Endothelial cell of umbilical vein (primary cell): ENCODE measurements at regions not wholly inside any gene's neighbourhood (a gene's known extent, or its start where the extent isn't known, plus 50 kb on each side); places are given as distances from the start of the nearest gene placed in this dataset.

ENCODE experiments used
- BruUV-seq: library from RNA; stranded (reverse); fragments of 400-500 nt; replicated peaks from 2 replicates; lab custom pipeline; 2021; lab: Mats Ljungman, UMichigan
- CTCF ChIA-PET: fragments of 300-600, 350-600 bp; sonication (Branson Sonifier 250); formaldehyde crosslinking; loops from one replicate; lab custom pipeline; 2021; ENCODE audit warnings: antibody characterized with exemption, inconsistent platforms; lab: Charles Lee
- POLR2A ChIA-PET: fragments of 300-600, 350-600 bp; sonication (Branson Sonifier 250); formaldehyde crosslinking; loops from one replicate; lab custom pipeline; 2021; ENCODE audit warnings: antibody characterized with exemption, inconsistent platforms; lab: Charles Lee
- DNase-seq: peaks from one replicate; pipeline ENCODE4 v3.0.0-alpha.2; 2011; ENCODE audit warnings: low read depth, low spot score
- FAIRE-seq: peaks from 2 replicates; lab custom pipeline; 2011; peaks lifted over from hg19 to GRCh38; lab: Jason Lieb, UNC
- H2AFZ ChIP-seq: 2 replicates; pipeline ENCODE4 v1.6.0; 2012; ENCODE audit warnings: low read depth, low read length, control low read depth, inconsistent platforms
- H3K27ac ChIP-seq: 2 replicates; pipeline ENCODE4 v1.5.1; 2011; ENCODE audit warnings: low read depth, mild to moderate bottlenecking, control low read depth, low read length, moderate library complexity; ENCODE audit not compliant: insufficient read depth
- H3K27me3 ChIP-seq, 2 experiments: 2 replicates each; pipeline versions ENCODE4 v1.6.0 to v1.6.1; 2011; ENCODE audit warnings: low read length in 2 of 2, mixed read lengths in 1 of 2; ENCODE audit not compliant: control insufficient read depth in 2 of 2, insufficient read depth in 2 of 2
- H3K36me3 ChIP-seq, 2 experiments: 2 replicates in 1 of 2; 3 replicates in 1 of 2; pipeline ENCODE4 v1.5.1; 2011; ENCODE audit warnings: low read length in 2 of 2, mild to moderate bottlenecking in 1 of 2, moderate library complexity in 1 of 2; ENCODE audit not compliant: control insufficient read depth in 2 of 2, insufficient read depth in 2 of 2; ENCODE audit errors: extremely low read depth in 1 of 2
- H3K4me1 ChIP-seq: 3 replicates; pipeline ENCODE4 v1.5.1; 2011; ENCODE audit warnings: mild to moderate bottlenecking, low read length; ENCODE audit not compliant: control insufficient read depth, insufficient read depth; ENCODE audit errors: extremely low read depth
- H3K4me2 ChIP-seq: 2 replicates; pipeline ENCODE4 v1.6.1; 2011; ENCODE audit warnings: low read length, control low read depth, mixed read lengths; ENCODE audit not compliant: insufficient read depth
- H3K4me3 ChIP-seq, 3 experiments: fragments of 200-600 bp in 1 of 3; sonication (generic), shearing (Covaris generic) in 1 of 3; replicated peaks in 1 of 3; 2 replicates each; pipeline ENCODE4 v1.5.1; 2011 to 2016; ENCODE audit warnings: control low read depth in 3 of 3, low read length in 3 of 3, mild to moderate bottlenecking in 2 of 3, inconsistent platforms in 1 of 3, low read depth in 1 of 3, moderate library complexity in 1 of 3; ENCODE audit not compliant: insufficient read depth in 1 of 3
- H3K79me2 ChIP-seq: 2 replicates; pipeline ENCODE4 v1.6.0; 2012; ENCODE audit warnings: low read length, inconsistent platforms; ENCODE audit not compliant: control insufficient read depth, insufficient read depth
- H3K9ac ChIP-seq: replicated peaks from 2 replicates; pipeline ENCODE3; 2011; ENCODE audit warnings: low read length, control low read depth; ENCODE audit not compliant: insufficient read depth; ENCODE audit errors: extremely low read depth
- H3K9me1 ChIP-seq: replicated peaks from 3 replicates; pipeline ENCODE4 v1.6.0; 2011; ENCODE audit warnings: mild to moderate bottlenecking, low read length; ENCODE audit not compliant: control insufficient read depth, insufficient read depth; ENCODE audit errors: extremely low read depth
- H3K9me3 ChIP-seq: replicated peaks from 2 replicates; pipeline ENCODE4 v1.5.1; 2012; ENCODE audit warnings: low read length, inconsistent platforms; ENCODE audit not compliant: control insufficient read depth, insufficient read depth
- H4K20me1 ChIP-seq: replicated peaks from 2 replicates; pipeline ENCODE3; 2011; ENCODE audit warnings: mild to moderate bottlenecking, low read length; ENCODE audit not compliant: control insufficient read depth, insufficient read depth; ENCODE audit errors: extremely low read depth
- EZH2 ChIP-seq: IDR thresholded peaks from 2 replicates; pipeline ENCODE4 v1.6.1; 2012; ENCODE audit warnings: borderline replicate concordance, low read depth, mild to moderate bottlenecking, moderate library complexity, low read length, inconsistent platforms; ENCODE audit not compliant: severe bottlenecking
- FOS ChIP-seq: IDR thresholded peaks from 2 replicates; pipeline ENCODE4 v1.6.1; 2011; ENCODE audit warnings: mild to moderate bottlenecking, low read length, moderate library complexity, borderline replicate concordance; ENCODE audit not compliant: insufficient read depth
- GATA2 ChIP-seq: IDR thresholded peaks from 2 replicates; pipeline ENCODE4 v1.7.0; 2011; ENCODE audit warnings: low read depth, mild to moderate bottlenecking, moderate library complexity, mixed read lengths, low read length; ENCODE audit not compliant: insufficient read length, insufficient read depth
- JUN ChIP-seq: IDR thresholded peaks from 2 replicates; pipeline ENCODE4 v1.6.1; 2011; ENCODE audit warnings: borderline replicate concordance, low read depth; ENCODE audit not compliant: insufficient read length, insufficient read depth
- MYC ChIP-seq: IDR thresholded peaks from one replicate; pipeline ENCODE4 v1.6.1; 2011; ENCODE audit warnings: mild to moderate bottlenecking, low read depth, low read length
- POLR2A ChIP-seq: IDR thresholded peaks from 2 replicates; pipeline ENCODE4 v1.6.1; 2012; ENCODE audit warnings: low read depth, mild to moderate bottlenecking, control low read depth, low read length
- POLR2AphosphoS5 ChIP-seq: IDR thresholded peaks from 2 replicates; pipeline ENCODE4 v1.6.1; 2012; ENCODE audit warnings: low read depth, mild to moderate bottlenecking, control low read depth, low read length, moderate library complexity; ENCODE audit not compliant: insufficient read depth
- dilution Hi-C: fragments of 300-500 bp; cut with MboI; formaldehyde crosslinking; loops from one replicate; pipeline ENCODE4 v1.15.0; 2019; ENCODE audit warnings: low sequenced_read_pairs; ENCODE audit not compliant: extremely low pct_ligation_motif_present
- intact Hi-C: fragments of 100-400 bp; cut with micrococcal nuclease; formaldehyde crosslinking; loops from one replicate; pipeline ENCODE4 v1.10.0; 2022
- TF ChIP-seq, protein P1 (sequence below): IDR thresholded peaks from 2 replicates; pipeline ENCODE4 v1.6.1; 2011; ENCODE audit not compliant: insufficient read depth, insufficient read length
- TF ChIP-seq, protein P2 (sequence below), 2 donors: IDR thresholded peaks; 1 replicate in 1 of 2; 2 replicates in 1 of 2; pipeline ENCODE4 v1.5.1; 2011; ENCODE audit warnings: low read length in 2 of 2, mild to moderate bottlenecking in 2 of 2, moderate library complexity in 2 of 2, control low read depth in 1 of 2, inconsistent platforms in 1 of 2, low read depth in 1 of 2; ENCODE audit not compliant: insufficient read depth in 1 of 2; ENCODE audit errors: extremely low read depth in 1 of 2

DNA sequence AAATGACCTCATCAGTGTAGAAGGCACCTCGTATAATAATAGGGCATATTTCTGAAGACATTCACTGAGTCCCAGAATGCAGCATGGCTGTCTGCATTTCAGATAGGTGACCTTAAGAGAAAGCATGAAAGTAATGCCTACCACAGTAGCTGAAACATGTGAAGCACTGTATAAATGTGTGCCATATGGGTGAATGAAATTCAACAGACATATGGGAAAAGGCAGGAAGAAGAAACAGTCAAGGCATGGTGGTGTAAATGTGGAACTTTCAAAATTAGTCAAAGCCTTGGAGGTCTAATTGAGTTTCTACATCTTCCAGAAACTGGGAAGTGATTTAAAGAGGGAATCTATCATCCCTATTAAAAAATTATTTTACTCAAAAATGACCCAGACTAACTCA is 698.2 kb upstream of the GOT2 start:
- H3K27me3 ChIP-seq = no peaks in the 10 kb centered on the region
- FAIRE-seq (no peak), DNase-seq (no peak)
- BruUV-seq = no TSS peak
- H2AFZ ChIP-seq = no peak overlapping the region
- H3K9me1 ChIP-seq = no peaks in the 10 kb centered on the region
- no peaks in the 10 kb centered on the region for H3K4me1 ChIP-seq
- H3K9ac ChIP-seq = no peak overlapping the region
- no peaks in the 10 kb centered on the region for H3K9me3 ChIP-seq
- no peaks in the 10 kb centered on the region for H4K20me1 ChIP-seq
- intact Hi-C loops = no loop called here
- no peak overlapping the region for H3K4me2 ChIP-seq
- TF ChIP-seq EZH2 (no peak), POLR2A (no peak), GATA2 (no peak), FOS (no peak), MYC (no peak), POLR2AphosphoS5 (no peak), JUN (no peak)
- TF ChIP-seq, protein P1, sequence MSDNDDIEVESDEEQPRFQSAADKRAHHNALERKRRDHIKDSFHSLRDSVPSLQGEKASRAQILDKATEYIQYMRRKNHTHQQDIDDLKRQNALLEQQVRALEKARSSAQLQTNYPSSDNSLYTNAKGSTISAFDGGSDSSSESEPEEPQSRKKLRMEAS = no peak
- TF ChIP-seq, protein P2, sequence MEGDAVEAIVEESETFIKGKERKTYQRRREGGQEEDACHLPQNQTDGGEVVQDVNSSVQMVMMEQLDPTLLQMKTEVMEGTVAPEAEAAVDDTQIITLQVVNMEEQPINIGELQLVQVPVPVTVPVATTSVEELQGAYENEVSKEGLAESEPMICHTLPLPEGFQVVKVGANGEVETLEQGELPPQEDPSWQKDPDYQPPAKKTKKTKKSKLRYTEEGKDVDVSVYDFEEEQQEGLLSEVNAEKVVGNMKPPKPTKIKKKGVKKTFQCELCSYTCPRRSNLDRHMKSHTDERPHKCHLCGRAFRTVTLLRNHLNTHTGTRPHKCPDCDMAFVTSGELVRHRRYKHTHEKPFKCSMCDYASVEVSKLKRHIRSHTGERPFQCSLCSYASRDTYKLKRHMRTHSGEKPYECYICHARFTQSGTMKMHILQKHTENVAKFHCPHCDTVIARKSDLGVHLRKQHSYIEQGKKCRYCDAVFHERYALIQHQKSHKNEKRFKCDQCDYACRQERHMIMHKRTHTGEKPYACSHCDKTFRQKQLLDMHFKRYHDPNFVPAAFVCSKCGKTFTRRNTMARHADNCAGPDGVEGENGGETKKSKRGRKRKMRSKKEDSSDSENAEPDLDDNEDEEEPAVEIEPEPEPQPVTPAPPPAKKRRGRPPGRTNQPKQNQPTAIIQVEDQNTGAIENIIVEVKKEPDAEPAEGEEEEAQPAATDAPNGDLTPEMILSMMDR (IDR thresholded peaks at IDR 0.05; ENCODE audit: extremely low read depth in 1 of 2, insufficient read depth in 1 of 2, low read depth in 1 of 2, low read length in 2 of 2) = no peak
- POLR2A ChIA-PET = no interaction called here
- CTCF ChIA-PET = no interaction called here
- dilution Hi-C loops = no loop called here
- no peaks in the 10 kb centered on the region for H3K79me2 ChIP-seq
- no peak overlapping the region for H3K4me3 ChIP-seq
- H3K27ac ChIP-seq = no peak overlapping the region
- no peaks in the 10 kb centered on the region for H3K36me3 ChIP-seq
